Loucy (cell line): ENCODE measurements at regions not wholly inside any gene's neighbourhood (a gene's known extent, or its start where the extent isn't known, plus 50 kb on each side); places are given as distances from the start of the nearest gene placed in this dataset.

Experiments used
- H2AFZ ChIP-seq: fragments of 200-600 bp; sonication (generic); 2 replicates; pipeline ENCODE4 v1.6.0; 2016; ENCODE audit warnings: antibody characterized with exemption, mild to moderate bottlenecking, low read length, moderate library complexity
- H3F3A ChIP-seq: fragments of 200-600 bp; 2 replicates; pipeline ENCODE4 v1.6.0; 2016; ENCODE audit warnings: antibody characterized with exemption, low read depth, mild to moderate bottlenecking
- H3K27me3 ChIP-seq: fragments of 200-600 bp; sonication (generic); 2 replicates; pipeline ENCODE4 v1.6.1; 2014; ENCODE audit warnings: low read length, mild to moderate bottlenecking; ENCODE audit not compliant: insufficient read depth, poor library complexity, severe bottlenecking
- H3K36me3 ChIP-seq: fragments of 200-600 bp; sonication (generic); 2 replicates; pipeline ENCODE4 v1.6.1; 2016; ENCODE audit warnings: low read length; ENCODE audit not compliant: insufficient read depth
- H3K4me1 ChIP-seq: fragments of 200-600 bp; sonication (generic); 2 replicates; pipeline ENCODE4 v1.5.1; 2014; ENCODE audit warnings: low read length, mild to moderate bottlenecking; ENCODE audit not compliant: insufficient read depth, poor library complexity, severe bottlenecking
- H3K4me2 ChIP-seq: fragments of 200-600 bp; sonication (generic); 2 replicates; pipeline ENCODE4 v1.6.0; 2014; ENCODE audit warnings: antibody characterized with exemption, low read length, low read depth, mild to moderate bottlenecking; ENCODE audit not compliant: poor library complexity, severe bottlenecking
- H3K4me3 ChIP-seq: fragments of 200-600 bp; sonication (generic); 2 replicates; pipeline ENCODE4 v1.5.1; 2014; ENCODE audit warnings: low read length, mild to moderate bottlenecking, mixed read lengths; ENCODE audit not compliant: poor library complexity, severe bottlenecking
- H3K79me2 ChIP-seq: fragments of 200-600 bp; sonication (generic); 2 replicates; pipeline ENCODE4 v1.6.1; 2014; ENCODE audit warnings: low read length; ENCODE audit not compliant: insufficient read depth
- H3K9ac ChIP-seq: fragments of 200-600 bp; sonication (generic); 2 replicates; pipeline ENCODE4 v1.6.0; 2014; ENCODE audit warnings: mild to moderate bottlenecking, low read depth, low read length, moderate library complexity; ENCODE audit not compliant: poor library complexity, severe bottlenecking
- H3K9me2 ChIP-seq: fragments of 200-600 bp; sonication (generic); replicated peaks from 2 replicates; pipeline ENCODE4 v1.6.1; 2016; ENCODE audit warnings: low read depth, low read length, mixed read lengths
- H3K9me3 ChIP-seq: fragments of 200-600 bp; sonication (generic); 2 replicates; pipeline ENCODE4 v1.6.1; 2014; ENCODE audit warnings: mild to moderate bottlenecking, antibody characterized with exemption, low read length, low read depth; ENCODE audit not compliant: insufficient read depth
- H4K20me1 ChIP-seq: fragments of 200-600 bp; sonication (generic); 2 replicates; pipeline ENCODE4 v1.6.0; 2014; ENCODE audit warnings: antibody characterized with exemption, low read length, mild to moderate bottlenecking; ENCODE audit not compliant: insufficient read depth, poor library complexity, severe bottlenecking
- EZH2phosphoT487 ChIP-seq: fragments of 200-600 bp; IDR thresholded peaks from 2 replicates; pipeline ENCODE4 v1.6.1; 2018; ENCODE audit warnings: antibody characterized with exemption, mild to moderate bottlenecking, moderate library complexity, borderline replicate concordance
- TF ChIP-seq, protein P1 (sequence below): fragments of 200-600 bp; sonication (generic); conservative IDR thresholded peaks from 2 replicates; pipeline ENCODE4 v1.5.1; 2014; ENCODE audit warnings: mild to moderate bottlenecking, antibody characterized with exemption, low read length

DNA sequence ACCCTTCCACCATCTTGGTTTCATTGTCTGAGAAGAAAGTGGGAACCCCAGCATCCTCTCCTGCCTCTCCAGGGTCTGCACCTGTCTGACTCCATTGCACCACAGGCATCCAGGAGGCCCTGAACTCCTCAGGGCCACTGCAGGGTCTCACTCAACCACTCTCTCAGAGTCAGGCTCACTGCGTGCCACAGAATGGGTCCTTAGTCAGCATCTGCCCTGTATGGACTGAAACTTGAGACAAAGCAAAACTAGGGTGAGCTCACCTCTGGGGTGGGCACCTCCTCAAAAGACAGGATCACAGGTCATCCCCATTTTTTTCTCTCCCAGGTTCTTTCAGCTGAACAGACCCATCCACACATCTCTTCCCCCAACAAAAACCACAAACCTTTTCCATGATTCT is 59.2 kb upstream of the CPEB4 start:
- Histone ChIP-seq H3K4me2 (no peak overlapping the region), H4K20me1 (no peaks in the 10 kb centered on the region), H3F3A (no peaks in the 10 kb centered on the region), H3K27me3 (no peaks in the 10 kb centered on the region), H3K9me3 (no peaks in the 10 kb centered on the region), H3K79me2 (no peaks in the 10 kb centered on the region), H3K4me1 (no peaks in the 10 kb centered on the region), H3K4me3 (no peak overlapping the region), H3K9me2 (no peaks in the 10 kb centered on the region), H2AFZ (no peak overlapping the region), H3K36me3 (no peaks in the 10 kb centered on the region), H3K9ac (no peak overlapping the region)
- no peak for TF ChIP-seq EZH2phosphoT487
- TF ChIP-seq, protein P1, sequence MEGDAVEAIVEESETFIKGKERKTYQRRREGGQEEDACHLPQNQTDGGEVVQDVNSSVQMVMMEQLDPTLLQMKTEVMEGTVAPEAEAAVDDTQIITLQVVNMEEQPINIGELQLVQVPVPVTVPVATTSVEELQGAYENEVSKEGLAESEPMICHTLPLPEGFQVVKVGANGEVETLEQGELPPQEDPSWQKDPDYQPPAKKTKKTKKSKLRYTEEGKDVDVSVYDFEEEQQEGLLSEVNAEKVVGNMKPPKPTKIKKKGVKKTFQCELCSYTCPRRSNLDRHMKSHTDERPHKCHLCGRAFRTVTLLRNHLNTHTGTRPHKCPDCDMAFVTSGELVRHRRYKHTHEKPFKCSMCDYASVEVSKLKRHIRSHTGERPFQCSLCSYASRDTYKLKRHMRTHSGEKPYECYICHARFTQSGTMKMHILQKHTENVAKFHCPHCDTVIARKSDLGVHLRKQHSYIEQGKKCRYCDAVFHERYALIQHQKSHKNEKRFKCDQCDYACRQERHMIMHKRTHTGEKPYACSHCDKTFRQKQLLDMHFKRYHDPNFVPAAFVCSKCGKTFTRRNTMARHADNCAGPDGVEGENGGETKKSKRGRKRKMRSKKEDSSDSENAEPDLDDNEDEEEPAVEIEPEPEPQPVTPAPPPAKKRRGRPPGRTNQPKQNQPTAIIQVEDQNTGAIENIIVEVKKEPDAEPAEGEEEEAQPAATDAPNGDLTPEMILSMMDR: no peak

DNA sequence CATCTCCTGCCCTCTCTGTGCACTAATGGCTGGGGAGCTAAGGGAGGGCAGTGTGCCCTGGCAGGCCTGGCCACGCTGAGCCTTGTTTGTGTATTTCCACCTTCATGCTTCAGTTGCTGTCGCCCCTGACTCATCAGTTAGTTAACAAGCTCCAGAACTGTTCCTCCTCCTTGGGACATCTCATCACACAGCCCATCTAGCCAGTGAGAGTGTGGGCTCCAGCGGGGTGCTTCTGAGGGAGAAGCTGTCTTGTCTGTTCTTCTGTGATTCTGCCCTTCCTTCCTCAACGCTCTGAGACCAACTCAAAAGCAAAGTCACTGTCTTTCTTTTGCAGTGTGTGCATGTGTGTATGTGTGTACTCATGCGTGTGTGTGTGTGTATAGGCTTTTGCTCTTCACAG is 58.3 kb upstream of the CPEB4 start:
- no peaks in the 10 kb centered on the region for H3F3A ChIP-seq
- no peaks in the 10 kb centered on the region for H3K9me3 ChIP-seq
- no peaks in the 10 kb centered on the region for H3K36me3 ChIP-seq
- no peaks in the 10 kb centered on the region for H3K9me2 ChIP-seq
- no peaks in the 10 kb centered on the region for H4K20me1 ChIP-seq
- no peak overlapping the region for H3K4me2 ChIP-seq
- no peaks in the 10 kb centered on the region for H3K79me2 ChIP-seq
- H3K9ac ChIP-seq: no peak overlapping the region
- H3K27me3 ChIP-seq: no peaks in the 10 kb centered on the region
- TF ChIP-seq, protein P1: no peak
- TF ChIP-seq EZH2phosphoT487: no peak
- H3K4me1 ChIP-seq: no peaks in the 10 kb centered on the region
- H2AFZ ChIP-seq: no peak overlapping the region
- no peak overlapping the region for H3K4me3 ChIP-seq

DNA sequence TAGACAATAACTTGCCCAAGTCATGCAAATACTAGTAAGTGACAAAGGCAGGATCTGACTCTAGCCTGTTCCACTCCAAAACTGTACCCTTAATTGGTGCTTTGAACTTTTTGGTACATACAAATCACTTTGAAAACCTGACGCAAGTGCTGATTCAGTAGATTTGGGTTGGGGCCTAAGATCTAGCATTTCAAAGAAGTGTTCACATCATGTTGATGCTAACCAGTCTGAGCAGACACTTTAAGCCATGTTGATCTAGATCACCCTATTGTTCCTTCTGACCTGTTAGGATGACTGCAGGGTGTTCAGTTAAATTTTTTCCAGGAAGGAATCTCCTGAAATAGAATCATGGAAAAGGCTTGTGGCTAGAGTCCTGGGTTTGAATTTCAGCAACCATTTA is 57.7 kb upstream of the CPEB4 start:
- Histone ChIP-seq H3K9me3 (no peaks in the 10 kb centered on the region), H3F3A (no peaks in the 10 kb centered on the region), H3K9me2 (no peaks in the 10 kb centered on the region), H3K4me1 (no peaks in the 10 kb centered on the region), H3K36me3 (no peaks in the 10 kb centered on the region), H3K4me2 (no peak overlapping the region), H2AFZ (no peak overlapping the region), H3K9ac (no peak overlapping the region), H3K4me3 (no peak overlapping the region), H3K27me3 (no peaks in the 10 kb centered on the region), H4K20me1 (no peaks in the 10 kb centered on the region), H3K79me2 (no peaks in the 10 kb centered on the region)
- TF ChIP-seq, protein P1: no peak
